UCSD-AML1 (cell line): ENCODE measurements at regions not wholly inside any gene's neighbourhood (a gene's known extent, or its start where the extent isn't known, plus 50 kb on each side); places are given as distances from the start of the nearest gene placed in this dataset.
"Not testable (repeated sequence)": the region's sequence is repeated elsewhere in the genome, so short reads cannot be mapped to it uniquely, and the experiment has no call there.

ENCODE experiments used
- DNase-seq: peaks from one replicate; lab custom pipeline; 2025; ENCODE audit not compliant: unreplicated experiment; lab: John Stamatoyannopoulos, UW

- no peak for DNase-seq
Observed at GRCh38 chr17:33986566-33986965, 268.5 kb upstream of the CCL2 start.

DNA sequence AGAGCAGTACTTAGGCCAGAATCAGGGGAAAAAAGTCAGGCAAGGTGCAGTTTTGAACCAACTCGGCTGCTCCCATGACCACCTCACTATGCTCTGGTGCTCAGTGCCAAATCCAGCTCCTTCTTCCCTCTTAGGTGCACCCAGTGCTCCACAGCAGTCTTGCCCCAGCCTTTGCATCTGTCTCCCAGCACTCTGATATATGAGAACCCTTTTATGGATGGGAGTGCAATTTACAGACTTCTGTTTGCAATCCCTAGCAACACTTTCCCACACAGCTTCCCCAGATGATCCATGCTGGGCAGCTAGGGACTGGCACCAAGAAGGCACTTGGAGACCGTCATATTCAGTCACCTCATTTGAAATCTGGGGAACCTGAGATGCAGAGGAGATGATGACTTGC lies 267.9 kb upstream of the CCL2 start:
- DNase-seq: no peak

- no peak for DNase-seq
Observed at GRCh38 chr17:33989361-33990148, 265.5 kb upstream of the CCL2 start.

GRCh38 chr17:33990943-33991706 lies 264.0 kb upstream of the CCL2 start:
- DNase-seq: no peak

DNA sequence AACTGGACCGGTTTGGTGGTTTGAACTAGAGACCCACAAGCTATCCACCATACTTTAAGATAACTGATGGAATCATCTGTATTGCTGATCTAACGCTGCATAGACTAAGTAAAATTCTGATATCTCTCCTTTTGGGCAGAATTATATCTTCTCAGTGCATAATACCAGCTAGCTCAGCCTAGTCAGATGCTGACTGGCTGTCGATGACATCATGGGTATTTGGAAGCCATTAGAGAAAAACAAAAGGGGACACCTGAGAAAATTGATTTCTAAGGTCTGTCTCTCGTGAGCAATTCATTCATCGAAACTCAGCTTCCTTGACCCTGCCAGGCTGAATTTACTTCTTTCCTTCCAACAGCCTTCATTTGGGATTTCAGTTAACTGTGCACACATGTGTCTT lies 263.0 kb upstream of the CCL2 start:
- no peak for DNase-seq

DNA sequence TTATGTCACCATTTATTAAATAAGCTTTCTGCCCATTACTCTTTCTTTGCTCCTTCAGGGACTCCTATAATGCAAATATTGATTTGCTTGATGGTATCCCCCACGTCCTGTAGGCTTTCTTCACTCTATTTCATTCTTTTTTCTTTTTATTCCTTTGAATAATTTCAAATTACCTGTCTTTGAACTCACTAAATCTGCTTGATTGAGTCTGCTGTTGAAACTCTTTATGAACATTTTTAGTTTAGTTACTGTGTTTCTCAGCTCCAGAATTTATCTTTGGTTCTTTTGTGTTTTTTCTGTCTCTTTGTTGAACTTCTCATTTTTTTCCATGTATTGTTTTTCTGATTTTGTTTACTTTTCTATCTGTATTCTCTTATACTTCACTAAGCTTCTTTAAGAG lies 254.4 kb upstream of the CCL2 start:
- no peak for DNase-seq

DNA sequence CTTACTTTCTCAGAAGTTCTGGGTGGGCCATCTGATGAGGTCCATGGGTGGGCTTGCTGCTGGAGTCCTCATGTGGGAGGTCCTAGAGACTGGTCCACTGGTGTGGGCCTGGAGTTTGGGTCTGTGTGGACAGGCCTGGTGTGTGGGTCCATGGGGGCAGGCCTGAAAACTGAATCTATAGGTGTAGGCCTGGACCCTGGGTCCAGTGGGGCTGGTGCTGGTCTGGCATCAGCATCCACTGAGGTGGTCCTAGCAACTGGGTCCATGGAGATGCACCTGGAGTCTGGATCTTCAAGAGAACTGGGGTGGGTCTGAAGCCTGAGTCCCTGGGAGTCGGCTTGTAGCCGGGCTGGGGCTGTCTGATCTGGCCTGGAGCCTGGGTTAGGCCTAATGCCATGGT lies 253.8 kb upstream of the CCL2 start:
- no peak for DNase-seq

DNA sequence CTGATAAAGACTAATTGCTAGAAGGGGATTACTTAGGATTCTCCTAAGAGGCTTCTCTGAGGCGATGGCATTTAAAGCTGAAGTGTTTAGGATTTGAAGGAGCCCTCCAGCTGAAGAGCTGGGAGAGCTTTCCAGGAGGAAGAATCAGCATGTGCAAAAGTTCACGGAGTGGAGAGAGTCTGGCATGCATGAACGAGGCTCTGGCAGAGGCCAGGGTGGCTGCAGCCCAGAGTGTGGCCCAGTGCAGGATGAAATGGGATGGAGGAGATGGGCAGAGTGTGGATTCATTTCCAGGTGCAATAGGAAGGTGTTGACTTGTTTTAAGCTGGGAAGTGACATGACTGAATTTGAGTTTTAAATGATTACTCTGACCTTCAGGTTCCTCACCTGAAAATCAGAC lies 249.0 kb upstream of the CCL2 start:
- DNase-seq: no peak

DNA sequence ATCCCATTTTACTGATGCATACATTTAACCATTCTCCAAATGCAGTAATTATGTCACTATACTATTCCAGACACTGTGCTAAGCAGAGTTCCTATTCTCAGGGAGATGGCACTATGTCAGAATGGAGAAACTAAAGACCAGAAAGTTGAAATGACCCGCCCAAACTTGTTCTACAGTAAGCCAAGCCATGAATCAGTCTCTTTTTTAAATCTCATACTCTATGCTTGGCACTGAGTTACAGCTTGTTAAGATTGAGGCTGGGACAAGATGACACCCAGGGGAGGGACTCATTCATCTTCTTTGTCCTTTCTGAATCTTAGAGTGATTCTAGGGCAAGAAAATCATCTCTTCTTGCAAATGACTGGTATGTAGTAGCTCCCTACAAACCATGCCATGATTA lies 247.0 kb upstream of the CCL2 start:
- DNase-seq: no peak

- no peak for DNase-seq
Observed at GRCh38 chr17:34009912-34010311, 245.2 kb upstream of the CCL2 start.

GRCh38 chr17:34010534-34010933 lies 244.6 kb upstream of the CCL2 start:
- no peak for DNase-seq

- DNase-seq: no peak
Observed at GRCh38 chr17:34011599-34011998, 243.5 kb upstream of the CCL2 start.

DNA sequence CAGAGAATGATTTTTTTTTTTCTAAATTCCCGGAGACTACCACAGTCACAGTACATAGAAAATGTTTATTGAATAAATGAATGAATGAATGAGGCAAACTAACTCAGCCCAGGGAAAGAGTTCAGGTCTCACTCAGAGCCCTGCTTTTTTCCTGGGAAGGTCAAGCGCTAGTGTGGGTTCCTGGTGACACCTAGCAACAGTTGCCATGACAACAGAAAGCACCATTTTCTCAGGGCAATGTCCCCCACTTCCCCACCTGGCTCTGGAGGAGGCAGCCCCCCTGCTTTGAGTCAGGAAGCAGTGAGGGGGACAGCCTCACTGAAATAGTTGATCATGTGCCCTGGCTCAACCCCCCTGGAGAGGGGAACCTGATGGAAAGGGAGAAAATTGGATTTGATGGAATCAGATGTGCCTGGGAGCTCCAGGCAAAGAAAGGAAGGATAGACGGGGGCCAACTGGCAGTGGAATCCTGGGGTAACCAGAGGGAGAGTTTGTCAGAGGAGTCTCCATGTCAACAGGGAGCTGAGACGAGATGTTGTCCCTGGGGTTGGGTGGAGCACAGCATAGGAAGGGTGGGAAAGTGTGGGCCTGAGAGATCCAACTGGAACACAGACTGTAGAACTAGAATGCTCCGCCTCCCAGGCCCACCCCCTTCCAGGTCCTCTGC lies 242.2 kb upstream of the CCL2 start:
- no peak for DNase-seq

GRCh38 chr17:34015253-34015652 lies 239.8 kb upstream of the CCL2 start:
- no peak for DNase-seq

DNA sequence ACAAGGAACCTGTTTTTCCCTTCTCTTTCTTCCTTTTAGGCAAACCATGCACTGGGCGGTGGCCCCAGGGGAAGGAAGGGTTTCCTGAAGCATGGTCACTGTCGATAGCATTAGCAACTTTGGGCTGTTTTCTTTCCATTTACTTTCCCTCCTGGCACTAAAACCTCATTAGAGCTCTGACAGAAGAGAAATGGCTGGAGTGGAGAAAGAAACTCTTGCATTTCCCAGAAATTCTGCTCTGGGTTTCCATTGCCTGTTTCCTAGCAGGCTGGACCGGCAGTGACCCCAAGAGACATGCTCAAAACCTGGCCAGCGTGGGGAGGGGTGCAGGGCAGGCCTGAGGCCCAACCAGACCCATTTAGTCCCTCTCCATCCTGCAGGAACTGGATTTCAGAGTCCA lies 230.7 kb upstream of the CCL2 start:
- no peak for DNase-seq

- peak; percentile 25 for DNase-seq
Observed at GRCh38 chr17:34024806-34025551, 230.1 kb upstream of the CCL2 start.

GRCh38 chr17:34030601-34031000 lies 224.5 kb upstream of the CCL2 start:
- DNase-seq: not testable (repeated sequence)

- not testable (repeated sequence) for DNase-seq
Observed at GRCh38 chr17:34032305-34032704, 222.8 kb upstream of the CCL2 start.

DNA sequence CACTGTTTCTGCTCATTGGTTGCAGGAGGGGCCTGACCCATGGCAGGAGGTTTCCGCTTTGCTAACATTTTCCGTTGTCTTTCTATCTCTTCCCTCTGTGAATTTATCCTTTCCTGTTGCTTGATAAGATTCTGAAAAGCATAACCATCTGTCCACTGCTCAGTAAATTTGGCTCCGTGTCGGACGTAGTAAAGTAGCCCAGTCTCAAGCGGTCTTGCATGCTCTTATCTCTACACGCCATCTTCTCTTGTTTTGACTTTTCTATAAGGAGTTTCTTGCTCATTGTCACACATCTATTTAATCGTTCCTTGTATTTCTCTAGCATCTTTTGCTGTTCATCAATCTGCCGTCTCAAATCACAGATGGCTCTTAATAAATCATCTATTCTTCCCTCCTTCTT lies 216.3 kb upstream of the CCL2 start:
- DNase-seq: not testable (repeated sequence)

DNA sequence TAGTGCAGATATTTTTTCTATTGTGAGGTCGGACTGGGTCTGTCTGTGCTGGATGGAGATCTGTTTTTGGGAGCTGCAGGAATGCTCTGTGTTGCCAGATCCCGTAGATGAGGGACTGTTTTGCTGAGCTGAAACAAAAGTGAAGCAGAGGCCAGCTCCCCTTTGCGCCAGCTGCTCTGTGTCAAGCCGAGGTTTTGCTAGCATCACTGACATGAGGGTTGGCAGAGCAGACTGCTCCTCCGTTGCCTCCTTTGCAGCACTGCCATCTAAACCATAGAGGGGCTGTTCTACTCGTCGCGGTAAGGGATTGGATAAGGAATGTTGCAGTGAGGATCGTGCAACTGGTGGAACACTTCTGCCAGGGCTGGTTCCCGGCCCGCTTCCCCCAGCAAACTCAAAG lies 215.9 kb upstream of the CCL2 start:
- DNase-seq: not testable (repeated sequence)
